SK-N-SH (cell line): ENCODE measurements at regions not wholly inside any gene's neighbourhood (a gene's known extent, or its start where the extent isn't known, plus 50 kb on each side); places are given as distances from the start of the nearest gene placed in this dataset.

Source experiments
- CHD2 ChIP-seq: fragments of 150-350 bp; IDR thresholded peaks from 2 replicates; pipeline ENCODE4 v1.6.1; 2018; ENCODE audit warnings: low read length; ENCODE audit not compliant: partially characterized antibody
- EP300 ChIP-seq, 2 experiments: IDR thresholded peaks; 2 replicates each; pipeline versions ENCODE4 v1.4.0 to v1.6.1; 2012; ENCODE audit warnings: borderline replicate concordance in 1 of 2, low read depth in 1 of 2, low read length in 1 of 2
- EZH2phosphoT487 ChIP-seq: fragments of 200-600 bp; sonication (generic); IDR thresholded peaks from 2 replicates; pipeline ENCODE4 v1.6.1; 2017; ENCODE audit warnings: low read depth, mixed run types, mild to moderate bottlenecking, antibody characterized with exemption, moderate library complexity, borderline replicate concordance
- GABPA ChIP-seq: IDR thresholded peaks from 2 replicates; pipeline ENCODE4 v1.4.0; 2012; ENCODE audit warnings: low read depth, mild to moderate bottlenecking
- JUND ChIP-seq: IDR thresholded peaks from 2 replicates; pipeline ENCODE4 v1.4.0; 2012
- MXI1 ChIP-seq: IDR thresholded peaks from 2 replicates; pipeline ENCODE4 v1.6.1; 2012; ENCODE audit warnings: mild to moderate bottlenecking, low read depth, low read length, improper control_type of control experiment
- POLR2AphosphoS5 ChIP-seq: IDR thresholded peaks from 2 replicates; pipeline ENCODE4 v1.6.1; 2012; ENCODE audit warnings: low read depth, low read length
- RAD21 ChIP-seq: IDR thresholded peaks from 2 replicates; pipeline ENCODE4 v1.6.1; 2012; ENCODE audit warnings: mild to moderate bottlenecking, low read length
- SMC3 ChIP-seq: IDR thresholded peaks from 2 replicates; pipeline ENCODE4 v1.6.1; 2012; ENCODE audit warnings: low read depth, low read length, improper control_type of control experiment
- TCF12 ChIP-seq: IDR thresholded peaks from 2 replicates; pipeline ENCODE4 v1.4.0; 2012
- YY1 ChIP-seq: IDR thresholded peaks from 2 replicates; pipeline ENCODE4 v1.4.0; 2012; ENCODE audit warnings: low read depth, mild to moderate bottlenecking
- TF ChIP-seq, protein P1 (sequence below): fragments of 200-600 bp; sonication (generic); IDR thresholded peaks from 2 replicates; pipeline ENCODE4 v1.6.1; 2017; ENCODE audit warnings: antibody characterized with exemption, mild to moderate bottlenecking, moderate library complexity
- TF ChIP-seq, protein P2 (sequence below): IDR thresholded peaks from 2 replicates; pipeline ENCODE4 v1.6.1; 2012; ENCODE audit warnings: mild to moderate bottlenecking, low read depth, low read length, moderate library complexity

DNA sequence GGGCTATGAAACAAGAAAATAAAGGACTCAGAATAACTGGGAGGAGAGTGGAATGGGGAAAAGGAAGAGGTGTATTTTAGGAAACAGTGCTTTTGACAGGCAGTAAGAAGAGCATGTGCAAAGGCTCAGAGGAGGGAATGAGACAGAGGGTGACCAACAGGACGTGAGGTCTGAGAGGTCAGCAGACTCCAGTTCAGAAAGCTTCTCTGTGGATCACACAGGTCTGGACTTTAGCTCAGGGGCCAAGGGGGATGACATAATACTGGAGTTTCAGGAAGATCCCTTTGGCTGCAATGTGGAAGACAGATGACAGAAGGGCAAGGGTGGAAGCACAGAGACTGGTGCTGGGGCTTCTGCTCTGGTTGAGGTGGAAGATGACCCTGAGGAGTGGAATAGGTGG lies 489.9 kb upstream of the CDH5 start:
- TF ChIP-seq, protein P1, sequence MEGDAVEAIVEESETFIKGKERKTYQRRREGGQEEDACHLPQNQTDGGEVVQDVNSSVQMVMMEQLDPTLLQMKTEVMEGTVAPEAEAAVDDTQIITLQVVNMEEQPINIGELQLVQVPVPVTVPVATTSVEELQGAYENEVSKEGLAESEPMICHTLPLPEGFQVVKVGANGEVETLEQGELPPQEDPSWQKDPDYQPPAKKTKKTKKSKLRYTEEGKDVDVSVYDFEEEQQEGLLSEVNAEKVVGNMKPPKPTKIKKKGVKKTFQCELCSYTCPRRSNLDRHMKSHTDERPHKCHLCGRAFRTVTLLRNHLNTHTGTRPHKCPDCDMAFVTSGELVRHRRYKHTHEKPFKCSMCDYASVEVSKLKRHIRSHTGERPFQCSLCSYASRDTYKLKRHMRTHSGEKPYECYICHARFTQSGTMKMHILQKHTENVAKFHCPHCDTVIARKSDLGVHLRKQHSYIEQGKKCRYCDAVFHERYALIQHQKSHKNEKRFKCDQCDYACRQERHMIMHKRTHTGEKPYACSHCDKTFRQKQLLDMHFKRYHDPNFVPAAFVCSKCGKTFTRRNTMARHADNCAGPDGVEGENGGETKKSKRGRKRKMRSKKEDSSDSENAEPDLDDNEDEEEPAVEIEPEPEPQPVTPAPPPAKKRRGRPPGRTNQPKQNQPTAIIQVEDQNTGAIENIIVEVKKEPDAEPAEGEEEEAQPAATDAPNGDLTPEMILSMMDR, result no peak
- TF ChIP-seq, protein P2, sequence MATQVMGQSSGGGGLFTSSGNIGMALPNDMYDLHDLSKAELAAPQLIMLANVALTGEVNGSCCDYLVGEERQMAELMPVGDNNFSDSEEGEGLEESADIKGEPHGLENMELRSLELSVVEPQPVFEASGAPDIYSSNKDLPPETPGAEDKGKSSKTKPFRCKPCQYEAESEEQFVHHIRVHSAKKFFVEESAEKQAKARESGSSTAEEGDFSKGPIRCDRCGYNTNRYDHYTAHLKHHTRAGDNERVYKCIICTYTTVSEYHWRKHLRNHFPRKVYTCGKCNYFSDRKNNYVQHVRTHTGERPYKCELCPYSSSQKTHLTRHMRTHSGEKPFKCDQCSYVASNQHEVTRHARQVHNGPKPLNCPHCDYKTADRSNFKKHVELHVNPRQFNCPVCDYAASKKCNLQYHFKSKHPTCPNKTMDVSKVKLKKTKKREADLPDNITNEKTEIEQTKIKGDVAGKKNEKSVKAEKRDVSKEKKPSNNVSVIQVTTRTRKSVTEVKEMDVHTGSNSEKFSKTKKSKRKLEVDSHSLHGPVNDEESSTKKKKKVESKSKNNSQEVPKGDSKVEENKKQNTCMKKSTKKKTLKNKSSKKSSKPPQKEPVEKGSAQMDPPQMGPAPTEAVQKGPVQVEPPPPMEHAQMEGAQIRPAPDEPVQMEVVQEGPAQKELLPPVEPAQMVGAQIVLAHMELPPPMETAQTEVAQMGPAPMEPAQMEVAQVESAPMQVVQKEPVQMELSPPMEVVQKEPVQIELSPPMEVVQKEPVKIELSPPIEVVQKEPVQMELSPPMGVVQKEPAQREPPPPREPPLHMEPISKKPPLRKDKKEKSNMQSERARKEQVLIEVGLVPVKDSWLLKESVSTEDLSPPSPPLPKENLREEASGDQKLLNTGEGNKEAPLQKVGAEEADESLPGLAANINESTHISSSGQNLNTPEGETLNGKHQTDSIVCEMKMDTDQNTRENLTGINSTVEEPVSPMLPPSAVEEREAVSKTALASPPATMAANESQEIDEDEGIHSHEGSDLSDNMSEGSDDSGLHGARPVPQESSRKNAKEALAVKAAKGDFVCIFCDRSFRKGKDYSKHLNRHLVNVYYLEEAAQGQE, result no peak
- TF ChIP-seq JUND (no peak), EP300 (IDR thresholded peaks at IDR 0.05; ENCODE audit: borderline replicate concordance in 1 of 2, low read depth in 1 of 2, low read length in 1 of 2) (no peak), TCF12 (no peak), RAD21 (no peak), MXI1 (no peak), GABPA (no peak), POLR2AphosphoS5 (no peak), YY1 (no peak), CHD2 (no peak), EZH2phosphoT487 (no peak), SMC3 (no peak)
